ENCODE measurements at regions not wholly inside any gene's neighbourhood (a gene's known extent, or its start where the extent isn't known, plus 50 kb on each side); places are given as distances from the start of the nearest gene placed in this dataset.

- no peak for TF ChIP-seq CTCF (conservative IDR thresholded peaks at IDR 0.05)
- TF ChIP-seq EZH2 (IDR thresholded peaks at IDR 0.05; ENCODE audit: low read depth), result no peak
Observed at GRCh38 chrX:88170553-88170952, 576.5 kb upstream of the CPXCR1 start.
